GM12874 (cell line): ENCODE measurements at regions not wholly inside any gene's neighbourhood (a gene's known extent, or its start where the extent isn't known, plus 50 kb on each side); places are given as distances from the start of the nearest gene placed in this dataset.

Source experiments
- TF ChIP-seq, protein P1 (sequence below): IDR thresholded peaks from 2 replicates; pipeline ENCODE4 v1.5.1; 2011; ENCODE audit warnings: low read depth, mild to moderate bottlenecking, control low read depth, low read length, moderate library complexity; ENCODE audit not compliant: insufficient read depth

DNA sequence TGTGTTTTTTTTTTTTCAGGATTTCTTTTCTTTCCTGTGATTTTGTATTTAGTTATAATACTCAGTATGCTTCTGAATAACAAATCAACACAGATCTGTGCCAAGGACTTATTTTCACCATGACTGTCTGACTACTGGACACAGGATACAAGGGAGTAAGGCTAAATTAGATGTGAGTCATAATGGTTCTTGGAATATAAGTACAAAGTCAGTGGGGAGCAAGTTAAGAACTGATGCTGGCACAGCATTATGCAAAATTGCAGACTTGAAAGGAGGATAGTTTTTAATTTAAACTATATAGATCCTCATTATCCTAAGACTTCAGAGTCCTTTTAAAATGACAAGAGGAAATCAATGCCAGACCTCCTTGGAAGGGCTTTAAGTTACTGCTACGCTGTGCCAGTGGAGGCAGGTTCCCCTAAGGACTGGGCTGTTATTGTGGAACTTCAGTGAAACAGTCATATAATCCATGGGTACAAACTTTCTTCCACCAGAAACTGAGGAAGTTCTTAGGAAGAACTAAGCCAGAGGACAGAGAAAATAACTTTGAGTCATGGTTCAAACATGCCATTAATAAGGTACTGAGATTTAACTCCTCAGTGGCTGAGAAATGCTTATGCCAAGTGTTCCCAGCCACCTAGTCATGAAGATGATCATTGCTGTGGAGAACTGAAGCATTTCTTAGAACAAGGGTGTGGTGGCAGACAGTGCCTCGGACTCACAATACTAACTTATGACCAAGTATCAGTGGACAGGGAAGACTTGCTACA lies 531.2 kb downstream of the HTR7 start:
- TF ChIP-seq, protein P1, sequence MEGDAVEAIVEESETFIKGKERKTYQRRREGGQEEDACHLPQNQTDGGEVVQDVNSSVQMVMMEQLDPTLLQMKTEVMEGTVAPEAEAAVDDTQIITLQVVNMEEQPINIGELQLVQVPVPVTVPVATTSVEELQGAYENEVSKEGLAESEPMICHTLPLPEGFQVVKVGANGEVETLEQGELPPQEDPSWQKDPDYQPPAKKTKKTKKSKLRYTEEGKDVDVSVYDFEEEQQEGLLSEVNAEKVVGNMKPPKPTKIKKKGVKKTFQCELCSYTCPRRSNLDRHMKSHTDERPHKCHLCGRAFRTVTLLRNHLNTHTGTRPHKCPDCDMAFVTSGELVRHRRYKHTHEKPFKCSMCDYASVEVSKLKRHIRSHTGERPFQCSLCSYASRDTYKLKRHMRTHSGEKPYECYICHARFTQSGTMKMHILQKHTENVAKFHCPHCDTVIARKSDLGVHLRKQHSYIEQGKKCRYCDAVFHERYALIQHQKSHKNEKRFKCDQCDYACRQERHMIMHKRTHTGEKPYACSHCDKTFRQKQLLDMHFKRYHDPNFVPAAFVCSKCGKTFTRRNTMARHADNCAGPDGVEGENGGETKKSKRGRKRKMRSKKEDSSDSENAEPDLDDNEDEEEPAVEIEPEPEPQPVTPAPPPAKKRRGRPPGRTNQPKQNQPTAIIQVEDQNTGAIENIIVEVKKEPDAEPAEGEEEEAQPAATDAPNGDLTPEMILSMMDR: no peak

DNA sequence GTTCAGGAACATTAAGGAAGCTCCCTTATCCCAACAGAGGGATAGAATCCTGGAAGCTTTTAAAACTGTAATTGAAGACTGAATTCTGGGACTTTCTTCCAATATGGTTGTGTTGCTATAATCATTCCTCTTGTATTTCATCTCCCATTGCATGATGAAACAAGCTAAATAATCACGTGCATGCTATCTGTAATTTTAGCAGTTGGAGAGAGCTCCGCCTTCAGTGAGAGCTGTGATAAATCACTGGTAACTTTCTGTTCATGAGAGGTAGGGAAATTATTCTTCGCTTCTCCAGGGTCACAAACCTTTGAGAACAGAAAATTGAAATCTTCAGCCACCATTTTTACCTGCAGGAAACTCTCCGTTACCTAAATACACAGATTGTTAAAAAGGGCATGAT lies 530.2 kb downstream of the HTR7 start:
- TF ChIP-seq, protein P1: no peak

DNA sequence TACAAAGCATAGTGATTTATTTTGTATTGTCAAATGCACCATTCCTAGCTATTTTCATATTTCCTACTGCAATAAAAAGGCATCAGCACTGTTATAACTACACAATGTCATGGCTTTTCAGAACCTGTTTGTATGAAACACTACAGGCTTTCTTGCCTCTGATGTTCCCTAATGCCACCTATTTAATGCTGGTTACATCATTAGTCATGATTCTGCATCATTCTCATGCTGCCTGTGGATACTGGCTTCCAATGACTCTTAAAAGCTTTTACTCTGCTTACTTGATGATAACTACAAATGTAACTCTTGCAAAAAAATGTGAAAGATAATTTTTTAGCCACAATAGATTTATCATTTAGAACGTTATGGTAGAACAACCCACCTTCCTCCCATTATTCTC lies 529.4 kb downstream of the HTR7 start:
- TF ChIP-seq, protein P1: no peak

DNA sequence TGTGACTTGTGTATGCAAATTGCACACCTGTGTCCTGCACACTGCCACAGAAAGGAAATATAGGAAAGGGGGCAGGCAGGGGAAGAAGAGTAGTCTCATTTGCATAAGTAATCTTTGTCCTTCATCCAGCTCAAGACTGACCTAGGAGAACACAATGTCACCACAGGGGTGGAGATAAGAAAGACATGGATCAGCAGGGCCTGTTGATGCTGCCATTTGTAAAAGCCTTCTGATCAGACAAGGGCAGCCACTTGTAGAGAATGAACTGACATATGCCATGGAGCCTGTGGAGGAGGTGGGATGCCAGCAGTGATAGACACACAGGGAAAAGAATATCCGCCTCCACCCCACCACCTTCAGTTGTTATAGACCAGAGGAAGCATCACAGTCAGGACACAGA lies 528.9 kb downstream of the HTR7 start:
- TF ChIP-seq, protein P1: no peak

DNA sequence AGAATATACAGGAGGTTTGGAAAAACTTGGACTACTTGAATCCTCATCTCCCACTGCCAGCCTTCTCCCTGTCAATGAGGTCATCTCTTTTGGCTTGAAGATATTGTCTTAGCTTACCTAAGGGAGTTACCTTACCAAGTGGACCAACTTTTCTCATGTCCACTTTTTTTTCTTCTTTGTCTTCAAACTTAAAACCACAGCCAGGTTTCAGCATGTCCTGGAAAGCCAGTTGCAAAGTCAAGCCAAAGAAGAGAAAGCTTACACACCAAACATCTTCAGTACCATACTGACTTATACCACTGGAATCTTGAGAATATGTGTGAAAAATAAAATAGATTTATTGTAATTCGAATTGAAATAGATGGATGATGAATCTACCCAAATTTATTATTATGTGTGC lies 520.5 kb downstream of the HTR7 start:
- TF ChIP-seq, protein P1: no peak

DNA sequence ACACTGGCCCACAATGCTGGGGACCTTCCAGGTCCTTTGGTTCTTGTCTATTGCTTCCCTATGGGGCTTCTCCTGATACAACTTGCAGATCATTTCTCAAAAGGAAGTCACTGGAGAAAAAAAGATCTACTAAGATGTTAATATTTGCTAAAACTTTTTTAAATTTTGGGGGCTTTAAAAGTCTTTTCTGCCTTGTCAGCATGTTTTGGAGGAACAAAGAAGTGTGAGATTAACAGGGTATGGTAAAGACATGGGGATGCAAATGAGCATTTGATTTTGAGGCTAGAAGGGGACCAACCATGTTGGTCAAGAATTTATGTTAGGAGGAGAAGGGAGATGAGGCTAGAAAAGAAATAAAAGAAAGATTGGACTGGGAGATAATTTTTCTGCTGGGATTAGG lies 515.4 kb downstream of the HTR7 start:
- TF ChIP-seq, protein P1: no peak

DNA sequence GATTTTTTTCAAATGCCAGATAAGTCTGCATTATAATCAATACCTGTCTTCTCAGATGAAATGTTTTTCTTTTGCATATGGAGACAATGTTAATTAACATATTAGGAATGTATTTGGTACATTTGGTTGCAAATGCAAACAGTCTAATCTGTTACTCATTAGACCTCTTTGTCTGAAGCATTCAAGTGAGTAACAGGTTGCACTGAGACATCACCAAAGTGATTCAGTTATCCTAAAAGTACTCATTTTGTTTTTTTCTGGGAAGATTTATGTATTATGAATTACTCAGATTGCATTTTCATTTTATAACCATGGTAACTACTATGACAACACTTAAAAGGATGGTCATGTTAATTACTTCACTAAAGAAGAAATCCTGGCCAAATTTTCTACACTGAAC lies 513.6 kb downstream of the HTR7 start:
- TF ChIP-seq, protein P1: no peak
